SK-N-SH treated with all-trans-retinoic acid at 6 μM for 48 hours (cell line): ENCODE measurements at regions not wholly inside any gene's neighbourhood (a gene's known extent, or its start where the extent isn't known, plus 50 kb on each side); places are given as distances from the start of the nearest gene placed in this dataset.

ENCODE experiments used
- ATAC-seq: fragments of 200-7000 bp; cut with Tn5 transposase; 3 replicates; pipeline ENCODE4 v1.9.1; 2020; ENCODE audit warnings: mild to moderate bottlenecking, moderate library complexity
- BACH2 ChIP-seq: fragments of 250-450 bp; sonication (Bioruptor Pico); IDR thresholded peaks from 2 replicates; pipeline ENCODE4 v1.9.0; 2021; ENCODE audit warnings: mild to moderate bottlenecking, borderline replicate concordance
- CSDC2 ChIP-seq: fragments of 250-450 bp; sonication (Bioruptor Pico); IDR thresholded peaks from 2 replicates; pipeline ENCODE4 v1.5.0; 2020; ENCODE audit warnings: mild to moderate bottlenecking, moderate library complexity
- ESRRG ChIP-seq: fragments of 250-450 bp; sonication (Bioruptor Pico); IDR thresholded peaks from 2 replicates; pipeline ENCODE4 v1.6.1; 2021; ENCODE audit warnings: mild to moderate bottlenecking
- GLIS3 ChIP-seq: fragments of 250-450 bp; sonication (Bioruptor Pico); IDR thresholded peaks from 2 replicates; pipeline ENCODE4 v1.5.0; 2020; ENCODE audit warnings: mild to moderate bottlenecking, moderate library complexity
- ISL1 ChIP-seq: fragments of 250-450 bp; sonication (Bioruptor Pico); IDR thresholded peaks from 2 replicates; pipeline ENCODE4 v2.1.2; 2022; ENCODE audit warnings: mild to moderate bottlenecking, moderate library complexity
- OSR1 ChIP-seq: fragments of 250-450 bp; sonication (Bioruptor Pico); IDR thresholded peaks from 2 replicates; pipeline ENCODE4 v1.8.0; 2022; ENCODE audit warnings: moderate library complexity, mild to moderate bottlenecking, inconsistent platforms
- PPARA ChIP-seq: fragments of 250-450 bp; sonication (Bioruptor Pico); IDR thresholded peaks from 2 replicates; pipeline ENCODE4 v1.5.0; 2020; ENCODE audit warnings: mild to moderate bottlenecking, borderline replicate concordance
- RARB ChIP-seq: fragments of 250-450 bp; sonication (Bioruptor Pico); IDR thresholded peaks from 2 replicates; pipeline ENCODE4 v1.8.0; 2021; ENCODE audit warnings: mild to moderate bottlenecking, moderate library complexity
- SNAI2 ChIP-seq: fragments of 250-450 bp; sonication (Bioruptor Pico); IDR thresholded peaks from 2 replicates; pipeline ENCODE4 v1.5.0; 2020; ENCODE audit warnings: mild to moderate bottlenecking, moderate library complexity
- TCF4 ChIP-seq: fragments of 250-450 bp; sonication (Bioruptor Pico); IDR thresholded peaks from 2 replicates; pipeline ENCODE4 v1.8.0; 2021; ENCODE audit warnings: mild to moderate bottlenecking, moderate library complexity, borderline replicate concordance
- TOX ChIP-seq: fragments of 250-450 bp; sonication (Bioruptor Pico); IDR thresholded peaks from 2 replicates; pipeline ENCODE4 v1.8.0; 2021; ENCODE audit warnings: mild to moderate bottlenecking, moderate library complexity, borderline replicate concordance
- ZC3H10 ChIP-seq: fragments of 250-450 bp; sonication (Bioruptor Pico); IDR thresholded peaks from 2 replicates; pipeline ENCODE4 v1.5.1; 2021; ENCODE audit warnings: mild to moderate bottlenecking, moderate library complexity
- ZFP30 ChIP-seq: fragments of 450-650 bp; formaldehyde crosslinking; IDR thresholded peaks from 2 replicates; pipeline ENCODE4 v1.5.0; 2022; ENCODE audit warnings: mild to moderate bottlenecking, moderate library complexity
- ZNF565 ChIP-seq: fragments of 450-650 bp; formaldehyde crosslinking; conservative IDR thresholded peaks from 2 replicates; pipeline ENCODE4 v1.5.0; 2020; ENCODE audit warnings: low read depth, mild to moderate bottlenecking, moderate library complexity
- ZNF70 ChIP-seq: fragments of 450-650 bp; formaldehyde crosslinking; IDR thresholded peaks from 2 replicates; pipeline ENCODE4 v1.5.0; 2020; ENCODE audit warnings: mild to moderate bottlenecking, moderate library complexity
- ZNF8 ChIP-seq: fragments of 450-650 bp; formaldehyde crosslinking; IDR thresholded peaks from 2 replicates; pipeline ENCODE4 v1.5.0; 2020; ENCODE audit warnings: mild to moderate bottlenecking, moderate library complexity
- TF ChIP-seq, protein P1 (sequence below): fragments of 250-450 bp; sonication (Bioruptor Pico); IDR thresholded peaks from 2 replicates; pipeline ENCODE4 v1.5.1; 2021; ENCODE audit warnings: mild to moderate bottlenecking, moderate library complexity
- TF ChIP-seq, protein P2 (sequence below): fragments of 250-450 bp; sonication (Bioruptor Pico); IDR thresholded peaks from 2 replicates; pipeline ENCODE4 v1.8.0; 2021; ENCODE audit warnings: low read depth, mild to moderate bottlenecking, moderate library complexity, borderline replicate concordance
- TF ChIP-seq, protein P3 (sequence below): fragments of 250-450 bp; sonication (Bioruptor Pico); IDR thresholded peaks from 2 replicates; pipeline ENCODE4 v1.5.0; 2020; ENCODE audit warnings: mild to moderate bottlenecking, moderate library complexity
- TF ChIP-seq, protein P4 (sequence below): fragments of 250-450 bp; sonication (Bioruptor Pico); IDR thresholded peaks from 2 replicates; pipeline ENCODE4 v1.8.0; 2020; ENCODE audit warnings: mild to moderate bottlenecking, moderate library complexity, borderline replicate concordance
- TF ChIP-seq, protein P5 (sequence below): fragments of 250-450 bp; sonication (Bioruptor Pico); IDR thresholded peaks from 2 replicates; pipeline ENCODE4 v1.5.1; 2020; ENCODE audit warnings: low read depth, mild to moderate bottlenecking, moderate library complexity

DNA sequence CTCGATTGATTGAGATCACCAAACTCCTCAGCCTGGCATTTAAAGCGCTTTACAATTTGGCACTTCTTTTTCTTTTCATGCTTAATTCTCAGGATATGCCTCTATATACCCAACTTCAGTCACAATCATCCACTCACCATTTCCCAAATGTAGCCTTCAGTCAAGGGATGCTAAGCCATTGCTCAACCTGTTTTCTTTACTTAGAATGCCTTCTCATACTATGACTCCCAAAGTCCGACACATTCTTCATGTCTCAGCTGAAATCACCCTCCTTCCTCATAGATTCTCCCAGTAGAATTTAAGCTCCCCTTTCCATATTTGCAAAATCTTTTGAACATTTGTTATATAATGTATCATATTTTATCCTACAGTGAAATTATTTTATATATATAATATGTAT, 467.0 kb downstream of the LRIG3 start (continued):
- TF ChIP-seq CSDC2 (CRISPR knock-in tag) = no peak
- TF ChIP-seq ZNF70 (CRISPR knock-in tag) = no peak
- TF ChIP-seq ZNF565 (CRISPR knock-in tag) = no peak
- TF ChIP-seq, protein P1, sequence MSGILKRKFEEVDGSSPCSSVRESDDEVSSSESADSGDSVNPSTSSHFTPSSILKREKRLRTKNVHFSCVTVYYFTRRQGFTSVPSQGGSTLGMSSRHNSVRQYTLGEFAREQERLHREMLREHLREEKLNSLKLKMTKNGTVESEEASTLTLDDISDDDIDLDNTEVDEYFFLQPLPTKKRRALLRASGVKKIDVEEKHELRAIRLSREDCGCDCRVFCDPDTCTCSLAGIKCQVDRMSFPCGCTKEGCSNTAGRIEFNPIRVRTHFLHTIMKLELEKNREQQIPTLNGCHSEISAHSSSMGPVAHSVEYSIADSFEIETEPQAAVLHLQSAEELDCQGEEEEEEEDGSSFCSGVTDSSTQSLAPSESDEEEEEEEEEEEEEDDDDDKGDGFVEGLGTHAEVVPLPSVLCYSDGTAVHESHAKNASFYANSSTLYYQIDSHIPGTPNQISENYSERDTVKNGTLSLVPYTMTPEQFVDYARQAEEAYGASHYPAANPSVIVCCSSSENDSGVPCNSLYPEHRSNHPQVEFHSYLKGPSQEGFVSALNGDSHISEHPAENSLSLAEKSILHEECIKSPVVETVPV (CRISPR knock-in tag) = no peak

DNA sequence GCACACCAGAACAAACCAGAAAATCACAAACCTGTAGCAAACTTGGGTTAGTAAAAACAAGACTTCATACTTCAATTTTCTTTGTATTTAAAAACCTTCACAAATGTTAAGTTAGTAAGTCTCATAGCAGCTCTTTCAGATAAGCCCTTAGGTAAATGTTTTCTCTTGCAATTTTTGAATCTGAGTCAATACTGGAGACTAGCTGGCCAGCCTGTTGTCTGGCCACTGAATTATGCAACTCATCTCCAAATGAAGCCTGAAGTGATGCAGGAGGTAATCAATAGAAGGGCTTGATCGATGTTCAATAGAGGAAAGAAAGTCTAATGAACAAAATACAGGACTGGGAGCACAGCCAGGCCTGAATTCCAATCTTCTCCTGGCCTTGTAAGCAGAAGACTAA, 465.2 kb downstream of the LRIG3 start:
- TF ChIP-seq PPARA (CRISPR knock-in tag) (no peak), ZNF8 (no peak), ZC3H10 (CRISPR knock-in tag) (no peak), ZNF70 (CRISPR knock-in tag) (no peak), TOX (no peak), BACH2 (CRISPR knock-in tag) (no peak), ZNF565 (CRISPR knock-in tag) (no peak), CSDC2 (CRISPR knock-in tag) (no peak), ESRRG (CRISPR knock-in tag) (no peak), OSR1 (CRISPR knock-in tag) (no peak), ZFP30 (no peak), ISL1 (CRISPR knock-in tag) (no peak), SNAI2 (no peak), RARB (no peak), GLIS3 (CRISPR knock-in tag) (no peak)
- TF ChIP-seq, protein P2, sequence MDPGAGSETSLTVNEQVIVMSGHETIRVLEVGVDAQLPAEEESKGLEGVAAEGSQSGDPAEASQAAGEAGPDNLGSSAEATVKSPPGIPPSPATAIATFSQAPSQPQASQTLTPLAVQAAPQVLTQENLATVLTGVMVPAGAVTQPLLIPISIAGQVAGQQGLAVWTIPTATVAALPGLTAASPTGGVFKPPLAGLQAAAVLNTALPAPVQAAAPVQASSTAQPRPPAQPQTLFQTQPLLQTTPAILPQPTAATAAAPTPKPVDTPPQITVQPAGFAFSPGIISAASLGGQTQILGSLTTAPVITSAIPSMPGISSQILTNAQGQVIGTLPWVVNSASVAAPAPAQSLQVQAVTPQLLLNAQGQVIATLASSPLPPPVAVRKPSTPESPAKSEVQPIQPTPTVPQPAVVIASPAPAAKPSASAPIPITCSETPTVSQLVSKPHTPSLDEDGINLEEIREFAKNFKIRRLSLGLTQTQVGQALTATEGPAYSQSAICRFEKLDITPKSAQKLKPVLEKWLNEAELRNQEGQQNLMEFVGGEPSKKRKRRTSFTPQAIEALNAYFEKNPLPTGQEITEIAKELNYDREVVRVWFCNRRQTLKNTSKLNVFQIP (CRISPR knock-in tag) = no peak
- TF ChIP-seq, protein P3, sequence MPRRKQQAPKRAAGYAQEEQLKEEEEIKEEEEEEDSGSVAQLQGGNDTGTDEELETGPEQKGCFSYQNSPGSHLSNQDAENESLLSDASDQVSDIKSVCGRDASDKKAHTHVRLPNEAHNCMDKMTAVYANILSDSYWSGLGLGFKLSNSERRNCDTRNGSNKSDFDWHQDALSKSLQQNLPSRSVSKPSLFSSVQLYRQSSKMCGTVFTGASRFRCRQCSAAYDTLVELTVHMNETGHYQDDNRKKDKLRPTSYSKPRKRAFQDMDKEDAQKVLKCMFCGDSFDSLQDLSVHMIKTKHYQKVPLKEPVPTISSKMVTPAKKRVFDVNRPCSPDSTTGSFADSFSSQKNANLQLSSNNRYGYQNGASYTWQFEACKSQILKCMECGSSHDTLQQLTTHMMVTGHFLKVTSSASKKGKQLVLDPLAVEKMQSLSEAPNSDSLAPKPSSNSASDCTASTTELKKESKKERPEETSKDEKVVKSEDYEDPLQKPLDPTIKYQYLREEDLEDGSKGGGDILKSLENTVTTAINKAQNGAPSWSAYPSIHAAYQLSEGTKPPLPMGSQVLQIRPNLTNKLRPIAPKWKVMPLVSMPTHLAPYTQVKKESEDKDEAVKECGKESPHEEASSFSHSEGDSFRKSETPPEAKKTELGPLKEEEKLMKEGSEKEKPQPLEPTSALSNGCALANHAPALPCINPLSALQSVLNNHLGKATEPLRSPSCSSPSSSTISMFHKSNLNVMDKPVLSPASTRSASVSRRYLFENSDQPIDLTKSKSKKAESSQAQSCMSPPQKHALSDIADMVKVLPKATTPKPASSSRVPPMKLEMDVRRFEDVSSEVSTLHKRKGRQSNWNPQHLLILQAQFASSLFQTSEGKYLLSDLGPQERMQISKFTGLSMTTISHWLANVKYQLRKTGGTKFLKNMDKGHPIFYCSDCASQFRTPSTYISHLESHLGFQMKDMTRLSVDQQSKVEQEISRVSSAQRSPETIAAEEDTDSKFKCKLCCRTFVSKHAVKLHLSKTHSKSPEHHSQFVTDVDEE (CRISPR knock-in tag) = no peak
- TF ChIP-seq, protein P4, sequence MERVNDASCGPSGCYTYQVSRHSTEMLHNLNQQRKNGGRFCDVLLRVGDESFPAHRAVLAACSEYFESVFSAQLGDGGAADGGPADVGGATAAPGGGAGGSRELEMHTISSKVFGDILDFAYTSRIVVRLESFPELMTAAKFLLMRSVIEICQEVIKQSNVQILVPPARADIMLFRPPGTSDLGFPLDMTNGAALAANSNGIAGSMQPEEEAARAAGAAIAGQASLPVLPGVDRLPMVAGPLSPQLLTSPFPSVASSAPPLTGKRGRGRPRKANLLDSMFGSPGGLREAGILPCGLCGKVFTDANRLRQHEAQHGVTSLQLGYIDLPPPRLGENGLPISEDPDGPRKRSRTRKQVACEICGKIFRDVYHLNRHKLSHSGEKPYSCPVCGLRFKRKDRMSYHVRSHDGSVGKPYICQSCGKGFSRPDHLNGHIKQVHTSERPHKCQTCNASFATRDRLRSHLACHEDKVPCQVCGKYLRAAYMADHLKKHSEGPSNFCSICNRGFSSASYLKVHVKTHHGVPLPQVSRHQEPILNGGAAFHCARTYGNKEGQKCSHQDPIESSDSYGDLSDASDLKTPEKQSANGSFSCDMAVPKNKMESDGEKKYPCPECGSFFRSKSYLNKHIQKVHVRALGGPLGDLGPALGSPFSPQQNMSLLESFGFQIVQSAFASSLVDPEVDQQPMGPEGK = no peak
- TF ChIP-seq, protein P1 (CRISPR knock-in tag) = no peak
- TF ChIP-seq, protein P5, sequence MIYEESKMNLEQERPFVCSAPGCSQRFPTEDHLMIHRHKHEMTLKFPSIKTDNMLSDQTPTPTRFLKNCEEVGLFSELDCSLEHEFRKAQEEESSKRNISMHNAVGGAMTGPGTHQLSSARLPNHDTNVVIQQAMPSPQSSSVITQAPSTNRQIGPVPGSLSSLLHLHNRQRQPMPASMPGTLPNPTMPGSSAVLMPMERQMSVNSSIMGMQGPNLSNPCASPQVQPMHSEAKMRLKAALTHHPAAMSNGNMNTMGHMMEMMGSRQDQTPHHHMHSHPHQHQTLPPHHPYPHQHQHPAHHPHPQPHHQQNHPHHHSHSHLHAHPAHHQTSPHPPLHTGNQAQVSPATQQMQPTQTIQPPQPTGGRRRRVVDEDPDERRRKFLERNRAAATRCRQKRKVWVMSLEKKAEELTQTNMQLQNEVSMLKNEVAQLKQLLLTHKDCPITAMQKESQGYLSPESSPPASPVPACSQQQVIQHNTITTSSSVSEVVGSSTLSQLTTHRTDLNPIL (CRISPR knock-in tag) = no peak
- ATAC-seq = no peak

DNA sequence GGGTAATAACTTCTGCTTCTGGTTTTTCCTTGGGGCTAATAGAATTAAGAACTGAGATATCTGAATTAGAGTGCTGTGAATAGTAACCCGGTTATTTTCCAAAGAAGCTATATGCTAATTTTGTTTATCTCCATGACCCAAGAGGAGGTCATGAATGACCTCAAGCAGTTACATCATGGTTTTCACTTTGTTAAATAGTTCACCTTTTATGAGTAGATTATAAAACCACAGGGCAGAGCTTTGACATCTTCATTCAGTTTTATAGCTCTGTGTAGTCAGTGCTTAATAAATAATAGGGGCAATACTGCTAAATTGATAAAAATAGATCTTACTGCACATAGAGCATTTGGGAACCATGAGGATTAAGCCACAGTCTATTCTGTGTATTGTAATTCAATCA, 462.2 kb downstream of the LRIG3 start:
- no peak for TF ChIP-seq ZNF565 (CRISPR knock-in tag)
- TF ChIP-seq CSDC2 (CRISPR knock-in tag) = no peak
- TF ChIP-seq RARB = no peak
- TF ChIP-seq TCF4 (CRISPR knock-in tag) = no peak
- no peak for ATAC-seq
